Right atrium auricular region (tissue), 2 donors: ENCODE measurements at regions not wholly inside any gene's neighbourhood (a gene's known extent, or its start where the extent isn't known, plus 50 kb on each side); places are given as distances from the start of the nearest gene placed in this dataset.

Experiments used
- DNase-seq: peaks from one replicate; pipeline ENCODE4 v3.0.0-alpha.2; 2019; ENCODE audit warnings: low spot score
- H3K27ac ChIP-seq, 2 donors: fragments of 200-600 bp; sonication (generic); 1 replicate in 1 of 2; 2 replicates in 1 of 2; pipeline ENCODE4 v1.5.1; 2016 to 2019
- H3K27me3 ChIP-seq, 2 donors: fragments of 200-600 bp; sonication (generic); one replicate each; pipeline versions ENCODE4 v1.5.1 to v1.6.0; 2017 to 2019
- H3K36me3 ChIP-seq: fragments of 200-600 bp; sonication (generic); one replicate; pipeline ENCODE4 v1.5.1; 2016
- H3K4me1 ChIP-seq, 2 donors: fragments of 200-600 bp; sonication (generic); one replicate each; pipeline versions ENCODE4 v1.5.1 to v1.6.0; 2017 to 2019
- H3K4me3 ChIP-seq, 2 donors: fragments of 200-600 bp; sonication (generic); 1 replicate in 1 of 2; 2 replicates in 1 of 2; pipeline ENCODE4 v1.5.1; 2017 to 2019; ENCODE audit warnings: mild to moderate bottlenecking in 1 of 2, moderate library complexity in 1 of 2
- H3K9me3 ChIP-seq, 2 donors: fragments of 200-600 bp; sonication (generic); one replicate each; pipeline ENCODE4 v1.5.1; 2019
- CTCF ChIP-seq, 2 donors: fragments of 200-600 bp; sonication (generic); IDR thresholded peaks; one replicate each; pipeline ENCODE4 v1.5.1; 2019; ENCODE audit warnings: antibody characterized with exemption in 2 of 2

DNA sequence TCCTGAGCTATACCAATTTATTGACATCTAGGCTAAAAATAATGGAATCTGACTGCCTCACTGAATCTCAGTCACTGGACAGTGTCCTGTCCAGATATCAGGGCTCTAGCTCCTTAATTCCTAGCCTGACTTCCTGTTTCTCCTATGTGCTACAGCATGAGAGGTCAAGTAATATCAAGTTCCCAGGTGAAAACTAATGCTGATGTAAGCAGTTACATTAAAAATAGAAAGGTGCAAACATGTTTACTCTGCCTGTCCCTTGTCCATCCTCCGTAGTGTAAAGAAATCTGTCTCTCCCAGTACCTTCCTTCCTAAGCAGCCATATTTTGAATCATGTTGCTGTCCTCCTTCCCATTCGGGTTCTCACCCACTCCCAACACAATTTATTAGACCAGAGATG, 145.9 kb upstream of the GHR start:
- H3K4me3 ChIP-seq, result no peak overlapping the region
- no peaks in the 10 kb centered on the region for H3K9me3 ChIP-seq
- H3K27ac ChIP-seq, result no peak overlapping the region
- no peaks in the 10 kb centered on the region for H3K4me1 ChIP-seq
- H3K36me3 ChIP-seq, result no peaks in the 10 kb centered on the region
- TF ChIP-seq CTCF (IDR thresholded peaks at IDR 0.05), result no peak
- no peaks in the 10 kb centered on the region for H3K27me3 ChIP-seq
- DNase-seq, result no peak

GRCh38 chr5:42284584-42284983, 138.7 kb upstream of the GHR start:
- no peak for TF ChIP-seq CTCF (IDR thresholded peaks at IDR 0.05)
- no peak overlapping the region for H3K27ac ChIP-seq
- DNase-seq, result no peak
- no peaks in the 10 kb centered on the region for H3K9me3 ChIP-seq
- no peak overlapping the region for H3K4me3 ChIP-seq
- H3K27me3 ChIP-seq, result no peaks in the 10 kb centered on the region
- H3K4me1 ChIP-seq, result no peaks in the 10 kb centered on the region
- no peaks in the 10 kb centered on the region for H3K36me3 ChIP-seq

- TF ChIP-seq CTCF (IDR thresholded peaks at IDR 0.05), result no peak
- Histone ChIP-seq H3K4me3 (no peak overlapping the region), H3K9me3 (no peaks in the 10 kb centered on the region), H3K27me3 (no peaks in the 10 kb centered on the region), H3K27ac (no peak overlapping the region), H3K4me1 (no peaks in the 10 kb centered on the region), H3K36me3 (no peaks in the 10 kb centered on the region)
- no peak for DNase-seq
Observed at GRCh38 chr5:42285230-42285629, 138.0 kb upstream of the GHR start.

GRCh38 chr5:42300496-42300895, 122.7 kb upstream of the GHR start:
- Histone ChIP-seq H3K27ac (no peak overlapping the region), H3K9me3 (peaks cover 0 to 6% of the 10 kb centered on the region in 2 donors), H3K4me1 (no peaks in the 10 kb centered on the region), H3K4me3 (no peak overlapping the region), H3K27me3 (no peaks in the 10 kb centered on the region), H3K36me3 (no peaks in the 10 kb centered on the region)
- no peak for DNase-seq
- no peak for TF ChIP-seq CTCF (IDR thresholded peaks at IDR 0.05)

GRCh38 chr5:42301349-42301748, 121.9 kb upstream of the GHR start:
- TF ChIP-seq CTCF (IDR thresholded peaks at IDR 0.05), result no peak
- H3K27me3 ChIP-seq, result no peaks in the 10 kb centered on the region
- no peak for DNase-seq

GRCh38 chr5:42302186-42302585, 121.1 kb upstream of the GHR start:
- TF ChIP-seq CTCF (IDR thresholded peaks at IDR 0.05), result no peak
- no peaks in the 10 kb centered on the region for H3K27me3 ChIP-seq
- no peak overlapping the region for H3K27ac ChIP-seq
- H3K9me3 ChIP-seq, result peaks cover 0 to under 1% of the 10 kb centered on the region in 2 donors
- DNase-seq, result no peak
- H3K36me3 ChIP-seq, result no peaks in the 10 kb centered on the region
- H3K4me1 ChIP-seq, result no peaks in the 10 kb centered on the region
- no peak overlapping the region for H3K4me3 ChIP-seq

More at GRCh38 chr5:42301349-42301748, 121.9 kb upstream of the GHR start:
- Histone ChIP-seq H3K27ac (no peak overlapping the region), H3K9me3 (peaks cover 0 to 6% of the 10 kb centered on the region in 2 donors), H3K4me3 (no peak overlapping the region), H3K4me1 (no peaks in the 10 kb centered on the region), H3K36me3 (no peaks in the 10 kb centered on the region)
